ENCODE measurements at regions not wholly inside any gene's neighbourhood (a gene's known extent, or its start where the extent isn't known, plus 50 kb on each side); places are given as distances from the start of the nearest gene placed in this dataset.
A peak's percentile ranks its signal among the peaks of the same experiment; 100 is the strongest.

GRCh38 chr18:34493566-34494358, 216.3 kb upstream of the DTNA start:
- H3K9me3 ChIP-seq (ENCODE audit: control insufficient read depth, insufficient read depth, low read depth, low read length) = no peaks in the 10 kb centered on the region
- H3K27me3 ChIP-seq (ENCODE audit: control insufficient read depth, insufficient read depth, low read length) = peaks cover 13% of the 10 kb centered on the region
- H3K27ac ChIP-seq (ENCODE audit: low read length) = no peak overlapping the region
- no TSS peak for BruUV-seq (replicated peaks)
- CTCF ChIA-PET = no interaction called here
- peak overlapping the region in 1 of 2 experiments; percentile 9; a peak in 1 of 4 replicates for H3K4me3 ChIP-seq (ENCODE audit: low read depth in 2 of 2, low read length in 2 of 2)
- no peaks in the 10 kb centered on the region for H3K36me3 ChIP-seq (ENCODE audit: control insufficient read depth, insufficient read depth, low read length)
- intact Hi-C loops (cut with micrococcal nuclease; ENCODE audit: unreplicated experiment) = no loop called here
- no peak for ATAC-seq
- no peak for DNase-seq (ENCODE audit: low read depth, low spot score)
- H3K4me1 ChIP-seq (ENCODE audit: control insufficient read depth, insufficient read depth, low read length) = no peaks in the 10 kb centered on the region
- POLR2A ChIA-PET = no interaction called here
- no peak for TF ChIP-seq TCF7L2 (IDR thresholded peaks at IDR 0.05; ENCODE audit: low read depth, low read length)
- TF ChIP-seq CTCF (IDR thresholded peaks at IDR 0.05) = no peak
- no peak for TF ChIP-seq SIN3A (IDR thresholded peaks at IDR 0.05; ENCODE audit: borderline replicate concordance, insufficient read depth, low read depth, low read length)
- no peak for TF ChIP-seq POLR2AphosphoS5 (IDR thresholded peaks at IDR 0.05; ENCODE audit: low read depth, low read length)
- no peak for TF ChIP-seq REST (IDR thresholded peaks at IDR 0.05; ENCODE audit: insufficient read depth in 1 of 2, low read depth in 2 of 2, low read length in 1 of 2)
- in situ Hi-C loops (cut with HindIII; ENCODE audit: low pct_unique_long_range_greater_than_20kb, low sequenced_read_pairs) = no loop called here

- Histone ChIP-seq H3K27ac (ENCODE audit: low read length) (no peak overlapping the region), H3K4me1 (ENCODE audit: control insufficient read depth, insufficient read depth, low read length) (no peaks in the 10 kb centered on the region), H3K27me3 (ENCODE audit: control insufficient read depth, insufficient read depth, low read length) (peaks cover 13% of the 10 kb centered on the region), H3K4me3 (ENCODE audit: low read depth in 2 of 2, low read length in 2 of 2) (no peak overlapping the region), H3K9me3 (ENCODE audit: control insufficient read depth, insufficient read depth, low read depth, low read length) (no peaks in the 10 kb centered on the region), H3K36me3 (ENCODE audit: control insufficient read depth, insufficient read depth, low read length) (no peaks in the 10 kb centered on the region)
- no peak for ATAC-seq
- in situ Hi-C loops (cut with HindIII; ENCODE audit: low pct_unique_long_range_greater_than_20kb, low sequenced_read_pairs) = no loop called here
- CTCF ChIA-PET = no interaction called here
- no peak for TF ChIP-seq REST (IDR thresholded peaks at IDR 0.05; ENCODE audit: insufficient read depth in 1 of 2, low read depth in 2 of 2, low read length in 1 of 2)
- TF ChIP-seq SIN3A (IDR thresholded peaks at IDR 0.05; ENCODE audit: borderline replicate concordance, insufficient read depth, low read depth, low read length) = no peak
- no peak for TF ChIP-seq POLR2AphosphoS5 (IDR thresholded peaks at IDR 0.05; ENCODE audit: low read depth, low read length)
- no peak for TF ChIP-seq CTCF (IDR thresholded peaks at IDR 0.05)
- no peak for TF ChIP-seq TCF7L2 (IDR thresholded peaks at IDR 0.05; ENCODE audit: low read depth, low read length)
- BruUV-seq (replicated peaks) = no TSS peak
- DNase-seq (ENCODE audit: low read depth, low spot score) = no peak
- intact Hi-C loops (cut with micrococcal nuclease; ENCODE audit: unreplicated experiment) = no loop called here
- POLR2A ChIA-PET = no interaction called here
Observed at GRCh38 chr18:34494359-34494696, 215.8 kb upstream of the DTNA start.

Measured in Panc1 (cell line).